IPS-15b (cell line): ENCODE measurements at regions not wholly inside any gene's neighbourhood (a gene's known extent, or its start where the extent isn't known, plus 50 kb on each side); places are given as distances from the start of the nearest gene placed in this dataset.

Experiments
- H3K27me3 ChIP-seq: one replicate; pipeline ENCODE4 v1.6.1; 2013; ENCODE audit warnings: low read length; ENCODE audit not compliant: control insufficient read depth, insufficient read depth
- H3K36me3 ChIP-seq: one replicate; pipeline ENCODE4 v1.6.1; 2013; ENCODE audit warnings: low read length; ENCODE audit not compliant: control insufficient read depth, insufficient read depth
- H3K4me1 ChIP-seq: one replicate; pipeline ENCODE4 v1.6.1; 2013; ENCODE audit warnings: mild to moderate bottlenecking, low read length; ENCODE audit not compliant: control insufficient read depth, insufficient read depth
- H3K4me3 ChIP-seq: one replicate; pipeline ENCODE4 v1.5.1; 2013; ENCODE audit warnings: low read depth, low read length
- H3K9ac ChIP-seq: one replicate; pipeline ENCODE4 v1.6.1; 2013; ENCODE audit warnings: low read depth, mild to moderate bottlenecking, low read length
- H3K9me3 ChIP-seq: one replicate; pipeline ENCODE4 v1.6.1; 2013; ENCODE audit warnings: mild to moderate bottlenecking, low read length; ENCODE audit not compliant: control insufficient read depth, insufficient read depth

DNA sequence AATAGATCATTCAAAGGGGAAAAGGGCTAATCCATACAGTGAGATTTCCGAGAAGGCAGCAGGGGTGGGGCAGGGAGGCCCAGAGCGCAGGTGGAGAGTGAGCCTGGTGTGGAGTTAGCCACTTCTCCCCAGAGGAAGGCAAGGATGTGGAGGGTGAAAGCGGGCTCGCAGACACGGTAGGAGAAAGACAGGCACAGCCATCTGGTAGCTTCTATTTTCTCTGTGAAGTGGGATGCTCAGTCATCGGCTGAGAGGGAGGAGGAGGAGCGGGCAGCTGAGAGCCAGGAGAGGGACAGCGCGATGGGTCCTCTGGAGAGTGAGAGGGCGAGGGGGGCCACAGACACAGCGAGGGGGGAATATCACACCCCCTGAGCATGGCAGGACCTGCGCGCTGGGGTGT is 153.3 kb upstream of the NDUFV2 start:
- Histone ChIP-seq H3K4me3 (no peak overlapping the region), H3K36me3 (no peaks in the 10 kb centered on the region), H3K9me3 (peaks cover 6% of the 10 kb centered on the region), H3K4me1 (peaks cover 4% of the 10 kb centered on the region), H3K9ac (no peak overlapping the region), H3K27me3 (no peaks in the 10 kb centered on the region)

DNA sequence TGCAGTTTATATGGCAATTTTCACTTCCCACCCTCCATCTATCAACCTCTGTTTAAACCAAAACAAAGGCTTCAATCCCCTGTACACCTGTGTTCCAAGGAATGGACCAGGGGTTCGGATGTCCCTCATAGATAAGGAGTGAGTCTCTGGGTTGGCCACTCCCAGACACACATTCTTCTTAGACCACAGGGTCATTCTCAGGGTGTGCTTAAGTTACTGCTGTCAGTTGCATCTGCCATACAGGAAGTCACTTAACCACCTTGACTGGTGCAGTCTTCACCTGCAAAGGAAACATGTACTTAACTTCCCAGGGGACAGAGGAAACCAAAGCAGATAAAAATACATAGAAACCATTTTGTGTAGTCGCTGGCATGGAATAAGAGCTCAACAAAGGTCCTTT is 151.0 kb upstream of the NDUFV2 start:
- no peaks in the 10 kb centered on the region for H3K36me3 ChIP-seq
- no peak overlapping the region for H3K9ac ChIP-seq
- no peak overlapping the region for H3K4me3 ChIP-seq
- H3K27me3 ChIP-seq: no peaks in the 10 kb centered on the region
- H3K9me3 ChIP-seq: peaks cover 3% of the 10 kb centered on the region
- H3K4me1 ChIP-seq: peaks cover 5% of the 10 kb centered on the region

DNA sequence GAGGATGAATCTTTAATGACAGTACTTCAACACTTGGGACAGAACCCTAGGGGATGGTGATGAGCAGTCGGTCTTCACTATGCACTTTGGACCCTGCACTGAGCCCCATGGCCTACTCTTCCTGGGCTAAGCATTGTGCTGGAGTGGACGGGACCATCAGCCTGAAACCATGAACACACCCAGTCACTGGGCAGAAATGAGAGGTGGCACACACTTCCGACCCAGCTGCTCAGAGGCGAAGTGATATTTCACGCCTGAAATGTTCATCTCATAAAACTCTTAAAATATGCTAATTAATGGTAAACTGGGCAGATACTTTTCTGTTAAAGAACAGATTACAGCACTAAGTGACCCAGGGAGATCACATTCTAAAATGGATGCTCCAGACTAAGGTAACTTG is 150.3 kb upstream of the NDUFV2 start:
- H3K9ac ChIP-seq: no peak overlapping the region
- peaks cover 8% of the 10 kb centered on the region for H3K4me1 ChIP-seq
- H3K4me3 ChIP-seq: no peak overlapping the region

DNA sequence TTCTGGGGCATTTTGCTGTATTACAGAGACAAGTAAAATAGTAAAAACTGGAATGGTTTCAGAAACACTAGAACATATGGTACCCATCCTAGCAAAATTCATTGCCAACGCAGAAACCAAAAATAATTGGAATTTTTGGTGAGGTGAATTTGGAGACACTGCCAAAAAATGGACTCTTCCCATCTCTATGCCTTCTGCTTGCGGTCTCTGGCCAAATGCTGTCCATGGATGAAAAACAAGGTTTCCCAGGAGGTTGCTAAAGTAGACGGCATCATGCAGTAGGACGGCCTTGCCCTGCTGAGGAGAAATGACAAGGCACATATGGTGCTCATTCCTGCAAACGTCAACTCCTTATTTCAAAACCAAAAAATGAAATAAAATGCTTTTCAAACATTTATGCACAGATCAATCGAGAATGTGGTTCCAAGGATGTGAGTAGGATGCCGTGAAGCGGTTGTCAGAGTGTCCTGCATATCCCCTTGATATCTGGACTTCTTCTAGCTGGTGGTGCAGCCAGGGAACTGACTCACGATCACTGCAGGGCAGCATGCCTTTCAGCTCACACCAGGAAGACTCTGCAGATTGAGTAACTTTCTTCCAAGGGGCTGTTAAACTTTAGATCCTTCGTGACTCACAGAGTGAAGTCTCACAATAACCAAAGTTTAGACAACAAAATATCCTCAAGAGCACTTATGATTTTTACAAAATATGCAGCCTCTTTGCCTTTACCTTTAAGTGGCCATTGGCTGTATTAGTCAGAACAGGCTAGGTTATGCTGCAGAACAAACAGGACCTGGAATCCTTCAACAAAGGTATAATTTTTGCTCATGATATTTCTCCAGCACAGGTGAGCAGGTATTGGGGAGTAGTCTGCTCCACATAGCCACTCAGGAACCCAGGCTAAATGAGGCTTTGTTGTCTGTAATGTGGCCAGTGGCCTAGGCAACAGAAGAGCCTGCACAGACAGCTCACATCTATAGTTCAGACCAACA is 149.4 kb upstream of the NDUFV2 start:
- no peaks in the 10 kb centered on the region for H3K27me3 ChIP-seq
- no peak overlapping the region for H3K9ac ChIP-seq
- H3K4me3 ChIP-seq: no peak overlapping the region
- no peaks in the 10 kb centered on the region for H3K9me3 ChIP-seq
- peaks cover 8% of the 10 kb centered on the region for H3K4me1 ChIP-seq
- no peaks in the 10 kb centered on the region for H3K36me3 ChIP-seq

More for the DNA sequence above, 150.3 kb upstream of the NDUFV2 start:
- Histone ChIP-seq H3K27me3 (no peaks in the 10 kb centered on the region), H3K9me3 (no peaks in the 10 kb centered on the region), H3K36me3 (no peaks in the 10 kb centered on the region)

DNA sequence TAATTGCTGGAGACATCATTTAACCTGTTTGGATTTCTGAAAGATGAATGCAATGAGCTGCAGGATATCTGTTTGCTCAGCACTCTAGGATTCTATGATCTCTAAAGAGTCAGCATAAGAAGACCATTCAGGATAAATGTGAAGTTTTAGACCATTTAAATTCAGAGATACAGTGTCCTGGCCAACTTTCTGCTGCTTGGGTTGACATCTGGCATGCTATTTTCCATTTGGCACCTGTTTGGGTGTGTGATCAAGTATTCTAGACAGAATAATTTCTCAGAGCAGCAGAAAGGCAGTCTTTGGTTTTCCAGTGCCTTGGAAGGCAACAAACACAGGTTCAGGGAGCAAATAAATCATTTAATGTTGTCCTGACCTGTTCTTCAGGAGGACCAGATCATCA is 144.8 kb upstream of the NDUFV2 start:
- H3K9me3 ChIP-seq: no peaks in the 10 kb centered on the region
- no peaks in the 10 kb centered on the region for H3K27me3 ChIP-seq
- no peak overlapping the region for H3K4me3 ChIP-seq
- H3K9ac ChIP-seq: no peak overlapping the region
- no peaks in the 10 kb centered on the region for H3K36me3 ChIP-seq
- peaks cover 5% of the 10 kb centered on the region for H3K4me1 ChIP-seq

DNA sequence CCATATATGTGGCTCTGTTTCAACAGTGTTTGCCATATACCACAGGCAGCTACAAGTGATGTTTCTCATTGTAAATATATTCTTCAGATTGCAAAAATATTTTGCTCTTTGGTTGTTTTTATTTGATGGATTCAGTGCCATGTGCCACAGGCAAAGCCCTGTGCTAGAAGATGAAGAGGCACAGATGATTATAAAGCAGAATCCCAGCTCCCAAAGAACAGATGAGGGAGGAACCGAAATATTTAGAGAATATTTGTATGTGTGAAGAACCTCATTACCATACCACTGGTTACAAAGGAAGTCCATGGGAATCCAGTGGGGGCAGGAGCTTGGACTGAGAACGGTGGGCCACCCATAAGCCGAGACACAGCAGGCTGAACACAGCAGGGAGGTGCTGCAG is 143.8 kb upstream of the NDUFV2 start:
- H3K9ac ChIP-seq: no peak overlapping the region
- no peaks in the 10 kb centered on the region for H3K9me3 ChIP-seq
- H3K4me3 ChIP-seq: no peak overlapping the region
- peaks cover 5% of the 10 kb centered on the region for H3K4me1 ChIP-seq
- no peaks in the 10 kb centered on the region for H3K27me3 ChIP-seq
- no peaks in the 10 kb centered on the region for H3K36me3 ChIP-seq

DNA sequence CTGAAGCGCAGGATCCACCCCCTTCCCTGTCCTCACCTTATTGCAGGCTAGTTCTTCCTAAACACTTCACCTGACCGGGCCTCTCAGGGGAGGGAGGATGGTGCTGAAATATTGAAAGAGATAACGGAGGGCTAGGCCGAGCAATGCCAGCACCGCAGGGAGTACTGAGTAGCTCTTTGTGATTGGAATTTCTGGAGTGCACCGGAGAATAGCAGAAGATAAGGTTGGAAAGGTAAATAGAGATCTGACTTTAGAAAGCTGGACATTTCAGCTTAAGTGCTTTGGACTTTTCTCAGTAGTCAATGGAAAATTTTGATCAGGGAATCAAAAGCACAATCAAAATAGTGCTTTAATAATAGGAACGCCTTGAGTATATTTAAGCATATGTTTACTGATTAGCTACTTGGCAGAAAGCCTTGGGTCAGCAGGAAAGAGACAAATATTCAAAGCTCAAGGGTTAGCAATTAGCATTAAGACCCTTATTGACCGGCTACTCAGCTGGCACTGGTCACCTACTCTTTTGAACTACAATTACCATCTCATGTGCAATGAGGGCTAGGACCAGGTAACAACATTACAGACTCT is 142.9 kb upstream of the NDUFV2 start:
- no peaks in the 10 kb centered on the region for H3K36me3 ChIP-seq
- H3K4me3 ChIP-seq: no peak overlapping the region
- H3K9me3 ChIP-seq: no peaks in the 10 kb centered on the region
- H3K9ac ChIP-seq: no peak overlapping the region
- no peaks in the 10 kb centered on the region for H3K27me3 ChIP-seq
- H3K4me1 ChIP-seq: peaks cover 5% of the 10 kb centered on the region

DNA sequence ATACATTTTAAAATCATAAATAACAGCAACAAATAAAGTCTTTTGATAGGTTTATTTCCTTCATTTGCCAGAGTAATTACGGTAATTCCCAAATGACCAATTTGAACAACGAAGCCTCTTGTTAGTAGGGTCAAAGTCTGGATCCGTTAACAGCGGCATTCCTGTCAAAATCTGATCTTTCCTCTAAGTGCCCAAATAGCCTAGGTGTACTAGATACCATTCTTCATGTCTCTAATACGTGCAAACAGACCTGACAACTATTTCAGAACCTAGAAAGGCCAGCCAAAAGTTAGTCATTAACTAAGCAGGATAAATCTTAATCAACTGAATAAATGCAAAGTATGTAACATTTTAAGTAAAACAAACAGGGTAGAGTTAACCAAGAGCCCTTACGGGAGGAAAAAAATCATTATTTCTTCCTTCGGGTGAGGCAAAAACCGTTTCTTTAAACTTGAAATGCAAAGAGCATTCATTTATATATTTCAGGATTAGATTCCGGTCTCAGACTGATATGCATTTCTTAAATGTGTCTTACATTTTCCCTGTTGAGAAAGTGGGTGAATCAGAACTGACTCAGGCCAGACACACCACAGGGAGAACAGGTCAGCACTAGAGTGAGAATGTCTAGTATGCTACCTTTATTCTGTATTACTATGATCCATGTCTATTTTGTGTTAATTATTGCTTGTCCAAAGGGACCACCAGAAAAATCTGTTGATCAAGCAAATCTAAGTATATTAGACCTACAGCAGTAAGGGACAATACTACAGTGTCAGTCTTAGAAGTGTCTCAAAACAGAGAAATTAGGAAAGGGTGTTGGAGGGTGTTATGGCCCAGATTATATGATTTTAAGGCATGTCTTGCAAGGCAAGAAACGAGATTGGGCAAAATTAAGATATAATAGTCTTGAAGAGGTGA is 141.5 kb upstream of the NDUFV2 start:
- no peak overlapping the region for H3K4me3 ChIP-seq
- no peaks in the 10 kb centered on the region for H3K36me3 ChIP-seq
- peaks cover 5% of the 10 kb centered on the region for H3K4me1 ChIP-seq
- no peaks in the 10 kb centered on the region for H3K27me3 ChIP-seq
- no peak overlapping the region for H3K9ac ChIP-seq
- H3K9me3 ChIP-seq: no peaks in the 10 kb centered on the region

DNA sequence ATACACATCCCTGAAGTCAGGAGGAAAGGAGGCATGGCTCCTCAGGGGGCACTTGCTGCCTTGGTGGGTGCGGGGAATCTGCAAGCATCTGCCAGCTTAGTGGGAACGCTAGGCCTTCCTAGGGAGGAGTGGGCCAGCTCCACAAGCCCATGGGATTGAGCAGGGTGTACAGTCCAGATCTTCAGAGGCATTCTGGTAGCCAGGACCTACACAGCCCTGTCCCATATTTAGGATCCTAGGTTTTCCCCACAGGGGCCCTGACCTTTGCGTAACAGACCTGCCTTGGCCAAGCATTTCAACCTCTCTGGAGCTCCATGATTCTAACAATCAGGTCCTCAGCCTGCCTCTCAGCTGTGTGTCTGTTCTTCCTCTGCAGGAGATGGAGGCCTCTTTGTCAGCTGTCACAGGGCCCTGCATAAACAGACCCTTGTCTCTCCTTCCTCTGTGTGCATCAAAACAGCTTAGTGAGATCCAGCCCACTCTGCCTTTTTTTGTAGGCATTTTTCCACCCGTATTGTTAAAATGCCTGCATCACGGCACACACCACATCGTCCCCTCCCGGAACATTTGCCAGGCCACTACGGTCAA is 140.2 kb upstream of the NDUFV2 start:
- Histone ChIP-seq H3K27me3 (no peaks in the 10 kb centered on the region), H3K9me3 (no peaks in the 10 kb centered on the region), H3K36me3 (no peaks in the 10 kb centered on the region), H3K4me1 (no peaks in the 10 kb centered on the region), H3K4me3 (no peak overlapping the region), H3K9ac (no peak overlapping the region)

DNA sequence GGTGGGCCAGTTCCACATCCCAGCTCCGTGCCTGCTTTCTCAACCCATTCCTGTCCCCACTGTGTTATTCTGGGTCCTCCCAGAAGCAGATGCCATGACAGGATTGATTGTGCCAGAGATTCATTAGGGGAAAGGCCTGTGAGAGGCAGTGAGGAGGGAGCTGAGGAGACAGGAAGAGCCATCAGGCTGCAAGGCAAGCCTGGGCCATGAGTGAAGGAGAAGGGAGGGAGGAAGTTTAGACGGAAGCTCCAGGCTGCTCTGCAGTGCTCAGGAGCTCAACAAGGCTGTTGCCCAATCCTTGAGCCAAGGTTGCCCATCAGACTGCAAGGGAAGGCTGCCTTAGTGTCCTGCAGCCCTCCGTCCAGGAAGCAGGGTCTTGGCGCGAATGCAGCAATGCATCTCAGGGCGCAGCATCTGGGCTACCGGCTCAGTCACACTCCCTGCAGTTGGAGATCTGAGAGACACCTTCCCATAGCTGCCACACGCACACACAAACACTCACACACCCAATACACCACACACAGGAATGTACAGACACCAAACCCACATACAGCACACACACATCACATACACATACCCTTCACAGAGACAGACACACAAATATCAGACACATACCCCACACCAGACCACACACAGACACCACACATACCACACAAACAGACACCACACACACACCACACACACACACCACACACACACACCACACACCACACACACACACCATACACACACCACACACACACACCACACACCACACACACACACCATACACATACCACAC is 139.5 kb upstream of the NDUFV2 start:
- Histone ChIP-seq H3K27me3 (no peaks in the 10 kb centered on the region), H3K9me3 (no peaks in the 10 kb centered on the region), H3K9ac (no peak overlapping the region), H3K36me3 (no peaks in the 10 kb centered on the region), H3K4me3 (no peak overlapping the region), H3K4me1 (no peaks in the 10 kb centered on the region)

DNA sequence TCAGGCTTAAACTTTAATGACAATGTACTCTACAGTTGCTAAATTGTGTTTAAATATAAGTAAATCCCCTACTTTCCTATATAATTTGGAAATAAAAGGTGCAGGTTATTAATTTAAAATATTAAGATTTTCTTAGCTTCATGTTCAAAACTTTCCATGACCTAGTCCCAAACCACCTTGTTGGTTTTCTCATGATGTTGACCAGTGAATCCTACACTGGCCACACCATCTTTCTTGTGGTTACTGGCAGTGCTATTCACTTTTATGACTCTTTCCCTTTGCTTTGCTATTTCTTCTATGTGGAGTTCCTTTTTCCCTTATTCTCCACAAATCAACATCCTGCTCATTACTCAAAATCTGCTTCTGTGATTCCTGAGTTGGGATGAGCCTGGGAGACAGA is 138.6 kb upstream of the NDUFV2 start:
- Histone ChIP-seq H3K4me1 (no peaks in the 10 kb centered on the region), H3K27me3 (no peaks in the 10 kb centered on the region), H3K9me3 (no peaks in the 10 kb centered on the region), H3K36me3 (no peaks in the 10 kb centered on the region), H3K4me3 (no peak overlapping the region), H3K9ac (no peak overlapping the region)
